Calu3 (cell line): ENCODE measurements at regions not wholly inside any gene's neighbourhood (a gene's known extent, or its start where the extent isn't known, plus 50 kb on each side); places are given as distances from the start of the nearest gene placed in this dataset.

Source experiments
- BruUV-seq: library from RNA; stranded (reverse); fragments of 400-500 nt; replicated peaks from 2 replicates; lab custom pipeline; 2021; lab: Mats Ljungman, UMichigan
- CTCF ChIA-PET: fragments of 300-600 bp; sonication (Branson Sonifier 250); formaldehyde crosslinking; loops from one replicate; lab custom pipeline; 2022; ENCODE audit warnings: antibody characterized with exemption; lab: Charles Lee
- DNase-seq: peaks from one replicate; pipeline ENCODE4 v3.0.0; 2022
- H3K27ac Mint-ChIP-seq: one replicate; pipeline ENCODE4 v1.8.0; 2022; ENCODE audit warnings: mixed read lengths; ENCODE audit not compliant: unreplicated experiment
- H3K27me3 Mint-ChIP-seq: one replicate; pipeline ENCODE4 v1.8.0; 2022; ENCODE audit warnings: mixed read lengths; ENCODE audit not compliant: unreplicated experiment
- H3K36me3 Mint-ChIP-seq: one replicate; pipeline ENCODE4 v1.8.0; 2022; ENCODE audit warnings: mild to moderate bottlenecking, moderate library complexity, mixed read lengths; ENCODE audit not compliant: insufficient read depth, unreplicated experiment
- H3K4me1 Mint-ChIP-seq: one replicate; pipeline ENCODE4 v1.8.0; 2022; ENCODE audit warnings: mild to moderate bottlenecking, low read depth, mixed read lengths; ENCODE audit not compliant: unreplicated experiment
- H3K4me3 Mint-ChIP-seq: one replicate; pipeline ENCODE4 v1.8.0; 2022; ENCODE audit warnings: mild to moderate bottlenecking, low read depth, moderate library complexity, mixed read lengths; ENCODE audit not compliant: unreplicated experiment
- H3K9me3 Mint-ChIP-seq: one replicate; pipeline ENCODE4 v1.8.0; 2022; ENCODE audit warnings: low read depth, mixed read lengths; ENCODE audit not compliant: unreplicated experiment
- CTCF ChIP-seq: fragments of 200-600 bp; IDR thresholded peaks from one replicate; pipeline ENCODE4 v1.8.0; 2022; ENCODE audit warnings: antibody characterized with exemption; ENCODE audit not compliant: unreplicated experiment
- intact Hi-C: fragments of 100-400 bp; cut with micrococcal nuclease; formaldehyde crosslinking; loops from one replicate; pipeline ENCODE4 v1.10.0; 2022; ENCODE audit not compliant: unreplicated experiment

- no peak for TF ChIP-seq CTCF
- no TSS peak for BruUV-seq
- H3K4me3 Mint-ChIP-seq, result no peak overlapping the region
- no peaks in the 10 kb centered on the region for H3K36me3 Mint-ChIP-seq
- H3K9me3 Mint-ChIP-seq, result no peaks in the 10 kb centered on the region
- no peaks in the 10 kb centered on the region for H3K4me1 Mint-ChIP-seq
- no peaks in the 10 kb centered on the region for H3K27me3 Mint-ChIP-seq
- intact Hi-C loops, result no loop called here
- CTCF ChIA-PET, result no interaction called here
- H3K27ac Mint-ChIP-seq, result no peak overlapping the region
- DNase-seq, result no peak
These were observed 152.9 kb downstream of the ATP6V1G3 start for GRCh38 chr1:198387587-198387986.

- H3K27me3 Mint-ChIP-seq, result no peaks in the 10 kb centered on the region
- no peak overlapping the region for H3K27ac Mint-ChIP-seq
- no peak for DNase-seq
- no peak for TF ChIP-seq CTCF
- BruUV-seq, result no TSS peak
- no peaks in the 10 kb centered on the region for H3K36me3 Mint-ChIP-seq
- H3K4me3 Mint-ChIP-seq, result no peak overlapping the region
- intact Hi-C loops, result no loop called here
- no peaks in the 10 kb centered on the region for H3K4me1 Mint-ChIP-seq
- CTCF ChIA-PET, result interaction anchor here (0.8 kb wide), 1 partner anchor 10 kb away, joined by 3 read pairs; no protein-coding TSS in a partner anchor
- peaks cover 5% of the 10 kb centered on the region for H3K9me3 Mint-ChIP-seq
These were observed 160.2 kb downstream of the ATP6V1G3 start for GRCh38 chr1:198380275-198380674.

- Mint-ChIP-seq H3K9me3 (peaks cover 5% of the 10 kb centered on the region), H3K27me3 (no peaks in the 10 kb centered on the region), H3K27ac (no peak overlapping the region), H3K4me3 (no peak overlapping the region), H3K4me1 (peaks cover 10% of the 10 kb centered on the region), H3K36me3 (no peaks in the 10 kb centered on the region)
- intact Hi-C loops, result no loop called here
- CTCF ChIA-PET, result no interaction called here
- no peak for TF ChIP-seq CTCF
- BruUV-seq, result no TSS peak
- DNase-seq, result no peak
These were observed 162.8 kb downstream of the ATP6V1G3 start for GRCh38 chr1:198377702-198378101.

GRCh38 chr1:198374288-198374687 is 166.2 kb downstream of the ATP6V1G3 start:
- Mint-ChIP-seq H3K27ac (no peak overlapping the region), H3K27me3 (no peaks in the 10 kb centered on the region), H3K4me1 (peaks cover 19% of the 10 kb centered on the region), H3K9me3 (peaks cover 7% of the 10 kb centered on the region), H3K36me3 (no peaks in the 10 kb centered on the region), H3K4me3 (no peak overlapping the region)
- BruUV-seq, result no TSS peak
- no peak for DNase-seq
- TF ChIP-seq CTCF, result no peak
- intact Hi-C loops, result no loop called here
- CTCF ChIA-PET, result interaction anchor here (0.6 kb wide), 1 partner anchor 869 kb away, joined by 4 read pairs; no protein-coding TSS in a partner anchor
